H1 (cell line): ENCODE measurements at regions not wholly inside any gene's neighbourhood (a gene's known extent, or its start where the extent isn't known, plus 50 kb on each side); places are given as distances from the start of the nearest gene placed in this dataset.

Source experiments
- CTCF ChIA-PET: fragments of 300-600 bp; sonication (Branson Sonifier 250); formaldehyde crosslinking; loops from one replicate; lab custom pipeline; 2021; ENCODE audit not compliant: partially characterized antibody; lab: Charles Lee
- POLR2A ChIA-PET: fragments of 300-600 bp; sonication (Branson Sonifier 250); formaldehyde crosslinking; loops from one replicate; lab custom pipeline; 2021; ENCODE audit warnings: inconsistent platforms; ENCODE audit not compliant: partially characterized antibody; lab: Charles Lee
- DNase-seq, 2 experiments: peaks; one replicate each; pipeline versions ENCODE4 v3.0.0 to v3.0.0-alpha.2; 2010 to 2022; ENCODE audit warnings: low spot score in 2 of 2, low read depth in 1 of 2, mixed read lengths in 1 of 2
- FAIRE-seq: peaks from 2 replicates; lab custom pipeline; 2011; peaks lifted over from hg19 to GRCh38; lab: Jason Lieb, UNC
- H2AFZ ChIP-seq: 2 replicates; pipeline ENCODE4 v1.8.1; 2012; ENCODE audit warnings: low read length, inconsistent platforms
- H2AK5ac ChIP-seq: 2 replicates; pipeline ENCODE4 v1.6.1; 2013; ENCODE audit warnings: low read depth, low read length
- H2BK120ac ChIP-seq: replicated peaks from 2 replicates; pipeline ENCODE3; 2013; ENCODE audit warnings: low read depth, low read length, inconsistent platforms
- H2BK12ac ChIP-seq: 2 replicates; pipeline ENCODE4 v1.6.1; 2013; ENCODE audit warnings: low read depth, low read length
- H2BK15ac ChIP-seq: 2 replicates; pipeline ENCODE4 v1.6.1; 2013; ENCODE audit warnings: low read length
- H2BK20ac ChIP-seq: 2 replicates; pipeline ENCODE4 v1.6.1; 2013; ENCODE audit warnings: low read length
- H2BK5ac ChIP-seq: 2 replicates; pipeline ENCODE4 v1.6.1; 2013; ENCODE audit warnings: low read depth, low read length
- H3K14ac ChIP-seq: 2 replicates; pipeline ENCODE4 v1.6.1; 2013; ENCODE audit warnings: inconsistent platforms; ENCODE audit not compliant: insufficient read length
- H3K18ac ChIP-seq: 2 replicates; pipeline ENCODE4 v1.6.1; 2013; ENCODE audit warnings: low read length; ENCODE audit errors: extremely low read depth
- H3K23ac ChIP-seq: 2 replicates; pipeline ENCODE4 v1.6.1; 2013; ENCODE audit warnings: inconsistent platforms; ENCODE audit not compliant: insufficient read length
- H3K23me2 ChIP-seq: 2 replicates; pipeline ENCODE4 v1.6.1; 2013; ENCODE audit warnings: low read depth, low read length
- H3K27ac ChIP-seq: 2 replicates; pipeline ENCODE4 v1.6.1; 2011; ENCODE audit warnings: low read depth, low read length, inconsistent platforms
- H3K27me3 ChIP-seq, 4 experiments: replicated peaks in 1 of 4; 1 replicate in 1 of 4; 2 replicates in 3 of 4; pipeline versions ENCODE4 v1.6.1 to v1.8.1; 2011 to 2013; ENCODE audit warnings: low read length in 3 of 4, mild to moderate bottlenecking in 3 of 4, inconsistent platforms in 2 of 4, mixed read lengths in 2 of 4, moderate library complexity in 1 of 4; ENCODE audit not compliant: control insufficient read depth in 3 of 4, insufficient read depth in 3 of 4; ENCODE audit errors: extremely low read depth in 1 of 4
- H3K36me3 ChIP-seq, 4 experiments: 2 replicates each; pipeline versions ENCODE4 v1.6.1 to v1.8.1; 2011 to 2013; ENCODE audit warnings: mild to moderate bottlenecking in 4 of 4, low read length in 3 of 4, moderate library complexity in 2 of 4, control low read depth in 1 of 4, inconsistent platforms in 1 of 4; ENCODE audit not compliant: insufficient read depth in 4 of 4, control insufficient read depth in 2 of 4
- H3K4ac ChIP-seq: replicated peaks from 2 replicates; pipeline ENCODE3; 2013; ENCODE audit warnings: low read length, low read depth, mixed read lengths, inconsistent platforms; ENCODE audit not compliant: insufficient read length
- H3K4me1 ChIP-seq, 4 experiments: replicated peaks in 1 of 4; 1 replicate in 1 of 4; 2 replicates in 3 of 4; pipeline versions ENCODE4 v1.6.1 to v1.8.1; 2011 to 2013; ENCODE audit warnings: low read length in 3 of 4, inconsistent platforms in 2 of 4, mixed read lengths in 1 of 4; ENCODE audit not compliant: insufficient read depth in 4 of 4, control insufficient read depth in 3 of 4
- H3K4me2 ChIP-seq, 2 experiments: 2 replicates each; pipeline versions ENCODE4 v1.6.1 to v1.8.1; 2011 to 2013; ENCODE audit warnings: low read depth in 2 of 2, low read length in 2 of 2, control low read depth in 1 of 2, inconsistent platforms in 1 of 2, mild to moderate bottlenecking in 1 of 2; ENCODE audit not compliant: insufficient read depth in 1 of 2
- H3K4me3 ChIP-seq, 4 experiments: fragments of 200-600, 300-600 bp in 1 of 4; sonication (generic), shearing (Covaris generic), sonication (Bioruptor Twin) in 1 of 4; 2 replicates each; pipeline versions ENCODE4 v1.5.1 to v1.8.1; 2011 to 2016; ENCODE audit warnings: low read length in 4 of 4, low read depth in 3 of 4, control low read depth in 2 of 4, inconsistent platforms in 2 of 4, mild to moderate bottlenecking in 2 of 4, mixed read lengths in 1 of 4, moderate library complexity in 1 of 4; ENCODE audit not compliant: insufficient read depth in 2 of 4; ENCODE audit errors: extremely low read depth in 1 of 4
- H3K56ac ChIP-seq: replicated peaks from 2 replicates; pipeline ENCODE3; 2013; ENCODE audit warnings: low read depth, mild to moderate bottlenecking, mixed read lengths, low read length, inconsistent platforms; ENCODE audit not compliant: insufficient read length
- H3K79me1 ChIP-seq: 2 replicates; pipeline ENCODE4 v1.6.1; 2013; ENCODE audit warnings: low read depth, low read length, control low read depth
- H3K79me2 ChIP-seq, 2 experiments: 2 replicates each; pipeline versions ENCODE4 v1.6.1 to v1.8.1; 2012 to 2013; ENCODE audit warnings: low read length in 2 of 2, mild to moderate bottlenecking in 2 of 2, inconsistent platforms in 1 of 2; ENCODE audit not compliant: insufficient read depth in 2 of 2, control insufficient read depth in 1 of 2
- H3K9ac ChIP-seq, 4 experiments: replicated peaks in 1 of 4; 1 replicate in 1 of 4; 2 replicates in 3 of 4; pipeline versions ENCODE4 v1.6.1 to v1.8.1; 2011 to 2013; ENCODE audit warnings: low read depth in 3 of 4, low read length in 3 of 4, control low read depth in 2 of 4, mild to moderate bottlenecking in 2 of 4, moderate library complexity in 2 of 4, inconsistent platforms in 1 of 4; ENCODE audit errors: extremely low read depth in 1 of 4
- H3K9me3 ChIP-seq, 2 experiments: 2 replicates each; pipeline versions ENCODE4 v1.6.1 to v1.8.1; 2012 to 2013; ENCODE audit warnings: mild to moderate bottlenecking in 2 of 2, moderate library complexity in 2 of 2, control low read depth in 1 of 2, inconsistent platforms in 1 of 2, low read depth in 1 of 2, low read length in 1 of 2, mixed read lengths in 1 of 2; ENCODE audit not compliant: insufficient read depth in 2 of 2
- H4K20me1 ChIP-seq, 2 experiments: replicated peaks in 1 of 2; 2 replicates each; pipeline versions ENCODE3 to v1.8.1; 2011 to 2013; ENCODE audit warnings: inconsistent platforms in 2 of 2, low read length in 2 of 2, mild to moderate bottlenecking in 1 of 2; ENCODE audit not compliant: insufficient read depth in 2 of 2, control insufficient read depth in 1 of 2
- H4K5ac ChIP-seq: 2 replicates; pipeline ENCODE4 v1.6.1; 2013; ENCODE audit warnings: low read length, low read depth, mixed read lengths, inconsistent platforms; ENCODE audit not compliant: insufficient read length
- H4K8ac ChIP-seq: 2 replicates; pipeline ENCODE4 v1.8.0; 2013; ENCODE audit warnings: mild to moderate bottlenecking, moderate library complexity, low read length, inconsistent platforms; ENCODE audit not compliant: insufficient read depth; ENCODE audit errors: extremely low read depth
- H4K91ac ChIP-seq: replicated peaks from 2 replicates; pipeline ENCODE3; 2013; ENCODE audit warnings: low read length, mixed read lengths, inconsistent platforms; ENCODE audit not compliant: insufficient read length
- BACH1 ChIP-seq: IDR thresholded peaks from 2 replicates; pipeline ENCODE4 v1.6.1; 2012; ENCODE audit warnings: low read length, improper control_type of control experiment
- BRCA1 ChIP-seq: IDR thresholded peaks from 2 replicates; pipeline ENCODE4 v1.6.1; 2012; ENCODE audit warnings: low read depth, low read length, improper control_type of control experiment
- EZH2 ChIP-seq: fragments of 200-600 bp; sonication (generic); IDR thresholded peaks from 2 replicates; pipeline ENCODE4 v1.7.1; 2012; ENCODE audit warnings: low read depth, mild to moderate bottlenecking, moderate library complexity, low read length, inconsistent platforms; ENCODE audit not compliant: severe bottlenecking
- HDAC2 ChIP-seq, 2 experiments: fragments of 300-600 bp in 1 of 2; sonication (generic) in 1 of 2; IDR thresholded peaks; 2 replicates each; pipeline ENCODE4 v1.6.1; 2011 to 2012; ENCODE audit warnings: low read depth in 2 of 2, low read length in 2 of 2, mild to moderate bottlenecking in 2 of 2, moderate library complexity in 2 of 2, borderline replicate concordance in 1 of 2, inconsistent platforms in 1 of 2
- PHF8 ChIP-seq: fragments of 200-600 bp; sonication (generic); conservative IDR thresholded peaks from 2 replicates; pipeline ENCODE4 v1.7.1; 2012; ENCODE audit warnings: low read depth, mild to moderate bottlenecking, inconsistent platforms, low read length, moderate library complexity
- POU5F1 ChIP-seq: IDR thresholded peaks from 2 replicates; pipeline ENCODE4 v1.6.1; 2011; ENCODE audit warnings: low read depth, mild to moderate bottlenecking, low read length, moderate library complexity
- SP1 ChIP-seq: IDR thresholded peaks from 2 replicates; pipeline ENCODE4 v1.6.1; 2011; ENCODE audit warnings: low read depth, low read length
- WGBS, 2 experiments: shearing (Covaris generic) in 1 of 2; methylation state at CpG; one replicate each; pipeline versions ENCODE4 v1.1.6 to v1.1.7; 2013 to 2015; ENCODE audit warnings: low lambda C conversion rate in 2 of 2, mixed read lengths in 2 of 2, inconsistent platforms in 1 of 2, low coverage in 1 of 2, missing lambda C conversion rate in 1 of 2; ENCODE audit not compliant: insufficient replicate concordance in 2 of 2, insufficient coverage in 1 of 2, insufficient read length in 1 of 2; ENCODE audit errors: extremely low coverage in 1 of 2, missing lambda C conversion rate in 1 of 2; 5-methylcytosine and 5-hydroxymethylcytosine counted together
- TF ChIP-seq, protein P1 (sequence below): IDR thresholded peaks from 2 replicates; pipeline ENCODE4 v1.6.1; 2011; ENCODE audit warnings: low read length, improper control_type of control experiment

DNA sequence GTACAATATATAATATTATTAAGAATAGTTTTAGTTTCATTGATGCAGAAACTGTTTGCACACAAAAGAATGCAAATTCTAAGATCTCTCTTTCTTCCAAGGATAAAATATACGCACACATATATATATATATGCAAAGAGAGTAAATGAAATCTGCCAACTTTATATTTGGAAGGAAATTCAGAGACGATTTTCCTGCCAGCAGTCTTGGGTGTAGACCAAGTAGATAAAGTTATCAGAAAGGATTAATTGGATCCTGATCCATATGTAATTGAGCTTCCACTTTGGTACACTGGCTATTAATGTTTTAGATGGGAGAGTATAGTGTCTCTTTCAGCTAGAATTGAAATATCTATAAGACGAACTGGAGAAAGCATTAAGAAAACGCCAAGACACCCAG lies 295.4 kb upstream of the IL12A start:
- H2BK5ac ChIP-seq = no peak overlapping the region
- no peak overlapping the region for H3K27ac ChIP-seq
- no peak overlapping the region for H2BK20ac ChIP-seq
- TF ChIP-seq BACH1 (no peak), EZH2 (no peak), PHF8 (no peak), HDAC2 (IDR thresholded peaks at IDR 0.05; ENCODE audit: borderline replicate concordance in 1 of 2, low read depth in 2 of 2, low read length in 2 of 2) (no peak), POU5F1 (no peak), SP1 (no peak), BRCA1 (no peak)
- TF ChIP-seq, protein P1, sequence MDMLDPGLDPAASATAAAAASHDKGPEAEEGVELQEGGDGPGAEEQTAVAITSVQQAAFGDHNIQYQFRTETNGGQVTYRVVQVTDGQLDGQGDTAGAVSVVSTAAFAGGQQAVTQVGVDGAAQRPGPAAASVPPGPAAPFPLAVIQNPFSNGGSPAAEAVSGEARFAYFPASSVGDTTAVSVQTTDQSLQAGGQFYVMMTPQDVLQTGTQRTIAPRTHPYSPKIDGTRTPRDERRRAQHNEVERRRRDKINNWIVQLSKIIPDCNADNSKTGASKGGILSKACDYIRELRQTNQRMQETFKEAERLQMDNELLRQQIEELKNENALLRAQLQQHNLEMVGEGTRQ = no peak
- H3K4me1 ChIP-seq = no peaks in the 10 kb centered on the region
- ChIA-PET CTCF (interaction anchor here (0.6 to 1.6 kb wide), 2 partner anchors 112 to 702 kb away, joined by 3 to 5 read pairs; no protein-coding TSS in a partner anchor), POLR2A (no interaction called here)
- peaks cover 0 to 2% of the 10 kb centered on the region in 2 experiments for H4K20me1 ChIP-seq
- no peak overlapping the region for H3K14ac ChIP-seq
- H3K4ac ChIP-seq = no peak overlapping the region
- no peaks in the 10 kb centered on the region for H3K27me3 ChIP-seq
- H3K9ac ChIP-seq = no peak overlapping the region
- FAIRE-seq (no peak), DNase-seq (no peak)
- H2BK12ac ChIP-seq = no peak overlapping the region
- H2AK5ac ChIP-seq = no peak overlapping the region
- no peaks in the 10 kb centered on the region for H3K36me3 ChIP-seq
- H4K8ac ChIP-seq = no peak overlapping the region
- no peaks in the 10 kb centered on the region for H3K79me2 ChIP-seq
- no peak overlapping the region for H2BK15ac ChIP-seq
- H2BK120ac ChIP-seq = no peak overlapping the region
- H3K79me1 ChIP-seq = no peaks in the 10 kb centered on the region
- H3K23me2 ChIP-seq = peaks cover 2% of the 10 kb centered on the region; the same call in 1 of the 2 replicates
- H2AFZ ChIP-seq = no peak overlapping the region
- H3K23ac ChIP-seq = no peak overlapping the region
- no peak overlapping the region for H3K56ac ChIP-seq
- no peak overlapping the region for H3K4me3 ChIP-seq
- 87% methylated on average over 4 of the region's 4 CpGs; no CpG with 5 or more reads in 1 of the 2 experiments for WGBS, 2 experiments
- no peak overlapping the region for H3K4me2 ChIP-seq
- H4K91ac ChIP-seq = no peak overlapping the region
- H4K5ac ChIP-seq = no peak overlapping the region
- no peak overlapping the region for H3K18ac ChIP-seq
- H3K9me3 ChIP-seq = no peaks in the 10 kb centered on the region
